H9 (cell line): ENCODE measurements at regions not wholly inside any gene's neighbourhood (a gene's known extent, or its start where the extent isn't known, plus 50 kb on each side); places are given as distances from the start of the nearest gene placed in this dataset.

Experiments used
- DNase-seq: peaks from one replicate; pipeline ENCODE4 v3.0.0-alpha.2; 2017
- H2AFZ ChIP-seq: one replicate; pipeline ENCODE4 v1.6.1; 2013; ENCODE audit warnings: mild to moderate bottlenecking, low read length, control low read depth, moderate library complexity
- H2AK5ac ChIP-seq: 2 replicates; pipeline ENCODE4 v1.6.1; 2013; ENCODE audit warnings: low read length, control low read depth, mixed read lengths; ENCODE audit not compliant: insufficient read length
- H2BK120ac ChIP-seq: one replicate; pipeline ENCODE4 v1.6.1; 2013; ENCODE audit warnings: low read depth, mild to moderate bottlenecking, low read length, control low read depth, inconsistent platforms; ENCODE audit not compliant: poor library complexity, severe bottlenecking
- H2BK12ac ChIP-seq: 2 replicates; pipeline ENCODE4 v1.6.1; 2013; ENCODE audit warnings: low read length, control low read depth, mixed read lengths, low read depth; ENCODE audit not compliant: insufficient read length
- H2BK15ac ChIP-seq: 2 replicates; pipeline ENCODE4 v1.6.1; 2013; ENCODE audit warnings: low read depth, low read length, control low read depth
- H2BK20ac ChIP-seq: one replicate; pipeline ENCODE4 v1.6.1; 2013; ENCODE audit warnings: low read depth, mild to moderate bottlenecking, low read length, control low read depth, inconsistent platforms; ENCODE audit not compliant: poor library complexity, severe bottlenecking
- H2BK5ac ChIP-seq: 2 replicates; pipeline ENCODE4 v1.6.1; 2013; ENCODE audit warnings: low read length, control low read depth, mixed read lengths; ENCODE audit not compliant: insufficient read length
- H3K14ac ChIP-seq: 2 replicates; pipeline ENCODE4 v1.6.1; 2013; ENCODE audit warnings: low read length, control low read depth; ENCODE audit not compliant: insufficient read depth
- H3K18ac ChIP-seq: 2 replicates; pipeline ENCODE4 v1.6.1; 2013; ENCODE audit warnings: low read depth, mild to moderate bottlenecking, mixed read lengths, low read length, control low read depth; ENCODE audit not compliant: insufficient read length
- H3K23ac ChIP-seq: 2 replicates; pipeline ENCODE4 v1.6.1; 2013; ENCODE audit warnings: low read length, control low read depth, mixed read lengths, low read depth; ENCODE audit not compliant: insufficient read length
- H3K23me2 ChIP-seq: 2 replicates; pipeline ENCODE4 v1.6.1; 2013; ENCODE audit warnings: low read depth, mild to moderate bottlenecking, mixed read lengths, low read length, control low read depth; ENCODE audit not compliant: insufficient read length, poor library complexity, severe bottlenecking
- H3K27ac ChIP-seq: 2 replicates; pipeline ENCODE4 v1.5.1; 2013; ENCODE audit warnings: low read length, control low read depth, mixed read lengths, low read depth; ENCODE audit not compliant: insufficient read length
- H3K27me3 ChIP-seq: 2 replicates; pipeline ENCODE4 v1.6.1; 2013; ENCODE audit warnings: low read length, control low read depth, inconsistent platforms; ENCODE audit not compliant: insufficient read depth
- H3K4ac ChIP-seq: 2 replicates; pipeline ENCODE4 v1.6.1; 2013; ENCODE audit warnings: low read depth, mild to moderate bottlenecking, control low read depth, inconsistent platforms, low read length, moderate library complexity
- H3K4me1 ChIP-seq: 2 replicates; pipeline ENCODE4 v1.6.1; 2013; ENCODE audit warnings: low read length, control low read depth, inconsistent platforms; ENCODE audit not compliant: insufficient read depth
- H3K4me2 ChIP-seq: 2 replicates; pipeline ENCODE4 v1.6.1; 2013; ENCODE audit warnings: low read length, control low read depth, mixed read lengths; ENCODE audit not compliant: insufficient read length, insufficient read depth
- H3K56ac ChIP-seq: 2 replicates; pipeline ENCODE4 v1.6.1; 2013; ENCODE audit warnings: low read depth, mild to moderate bottlenecking, mixed read lengths, low read length, control low read depth; ENCODE audit not compliant: insufficient read length
- H3K79me1 ChIP-seq: 2 replicates; pipeline ENCODE4 v1.6.1; 2013; ENCODE audit warnings: low read depth, mild to moderate bottlenecking, moderate library complexity, low read length, control low read depth, inconsistent platforms; ENCODE audit not compliant: insufficient read depth, poor library complexity, severe bottlenecking
- H3K79me2 ChIP-seq: 2 replicates; pipeline ENCODE4 v1.6.1; 2013; ENCODE audit warnings: low read length, control low read depth, inconsistent platforms; ENCODE audit not compliant: insufficient read depth
- H3K9ac ChIP-seq: 2 replicates; pipeline ENCODE4 v1.6.1; 2013; ENCODE audit warnings: low read length, control low read depth, mixed read lengths; ENCODE audit not compliant: insufficient read length; ENCODE audit errors: extremely low read depth
- H3K9me3 ChIP-seq: one replicate; pipeline ENCODE4 v1.6.1; 2013; ENCODE audit warnings: low read depth, low read length, inconsistent platforms; ENCODE audit not compliant: control insufficient read depth
- H3T11ph ChIP-seq: one replicate; pipeline ENCODE4 v1.6.1; 2013; ENCODE audit warnings: mild to moderate bottlenecking, low read length, control low read depth, inconsistent platforms
- H4K20me1 ChIP-seq: one replicate; pipeline ENCODE4 v1.6.1; 2013; ENCODE audit not compliant: control insufficient read depth, insufficient read length, insufficient read depth
- H4K5ac ChIP-seq: 2 replicates; pipeline ENCODE4 v1.6.1; 2013; ENCODE audit warnings: low read depth, mild to moderate bottlenecking, mixed read lengths, low read length, control low read depth; ENCODE audit not compliant: insufficient read length
- H4K8ac ChIP-seq: replicated peaks from 2 replicates; pipeline ENCODE4 v1.6.1; 2013; ENCODE audit warnings: low read length, control low read depth, mixed read lengths, low read depth; ENCODE audit not compliant: insufficient read length
- H4K91ac ChIP-seq: 2 replicates; pipeline ENCODE4 v1.6.1; 2013; ENCODE audit warnings: low read depth, mild to moderate bottlenecking, moderate library complexity, mixed read lengths, low read length, control low read depth; ENCODE audit not compliant: insufficient read length
- H3K27ac Mint-ChIP-seq, 3 experiments: 2 replicates in 2 of 3; 3 replicates in 1 of 3; pipeline ENCODE4 v1.8.0; 2020 to 2021; ENCODE audit warnings: mixed read lengths in 3 of 3, mild to moderate bottlenecking in 1 of 3, moderate library complexity in 1 of 3
- H3K27me3 Mint-ChIP-seq: 2 replicates; pipeline ENCODE4 v1.8.0; 2021; ENCODE audit warnings: low read depth, mild to moderate bottlenecking, moderate library complexity, mixed read lengths
- H3K36me3 Mint-ChIP-seq, 3 experiments: 2 replicates in 2 of 3; 3 replicates in 1 of 3; pipeline ENCODE4 v1.8.0; 2020 to 2021; ENCODE audit warnings: low read depth in 3 of 3, mixed read lengths in 3 of 3; ENCODE audit not compliant: insufficient read depth in 1 of 3
- H3K4me1 Mint-ChIP-seq, 2 experiments: 2 replicates each; pipeline ENCODE4 v1.8.0; 2020; ENCODE audit warnings: mixed read lengths in 2 of 2
- H3K4me3 Mint-ChIP-seq, 2 experiments: 2 replicates in 1 of 2; 3 replicates in 1 of 2; pipeline ENCODE4 v1.8.0; 2020 to 2021; ENCODE audit warnings: mild to moderate bottlenecking in 2 of 2, mixed read lengths in 2 of 2, moderate library complexity in 1 of 2
- H3K9me3 Mint-ChIP-seq, 2 experiments: 2 replicates in 1 of 2; 3 replicates in 1 of 2; pipeline ENCODE4 v1.8.0; 2020; ENCODE audit warnings: mild to moderate bottlenecking in 2 of 2, mixed read lengths in 2 of 2, moderate library complexity in 1 of 2
- WGBS: extraction: QIAGEN DNeasy Blood & Tissue Kit; methylation state at CpG from one replicate; pipeline ENCODE4 v1.1.7; 2013; ENCODE audit warnings: missing lambda C conversion rate, low lambda C conversion rate, mixed read lengths; ENCODE audit not compliant: insufficient read length; ENCODE audit errors: extremely low coverage; 5-methylcytosine and 5-hydroxymethylcytosine counted together
- TF ChIP-seq, protein P1 (sequence below): fragments of 200-600 bp; sonication (generic); conservative IDR thresholded peaks from 3 replicates; pipeline ENCODE4 v1.8.0; 2021; ENCODE audit warnings: antibody characterized with exemption, mild to moderate bottlenecking

DNA sequence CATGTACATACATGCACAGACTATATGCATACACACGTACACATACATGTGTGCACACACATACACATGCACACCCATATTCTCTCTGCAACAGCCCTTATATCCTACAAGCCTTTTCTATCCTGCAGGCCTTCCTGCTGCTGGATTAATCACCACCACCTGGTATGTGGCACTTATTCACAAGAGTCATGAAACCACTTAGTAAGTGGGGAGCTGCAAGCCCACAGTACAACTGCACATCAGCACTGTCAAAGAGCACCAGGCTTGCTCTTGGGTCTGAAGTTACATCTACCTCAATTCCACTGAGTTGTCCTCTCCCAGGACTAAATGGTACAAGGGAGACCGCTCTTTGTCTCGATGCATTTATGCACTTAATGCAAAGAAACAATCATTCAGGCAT is 233.2 kb downstream of the KLF13 start:
- no peak overlapping the region for H3K14ac ChIP-seq
- no peak overlapping the region for H4K91ac ChIP-seq
- H2BK120ac ChIP-seq, result no peak overlapping the region
- Mint-ChIP-seq H3K27me3 (no peaks in the 10 kb centered on the region), H3K9me3 (no peaks in the 10 kb centered on the region), H3K4me1 (no peaks in the 10 kb centered on the region), H3K36me3 (no peaks in the 10 kb centered on the region), H3K4me3 (no peak overlapping the region), H3K27ac (no peak overlapping the region; a peak in 1 of 7 replicates)
- H3K18ac ChIP-seq, result no peak overlapping the region
- no peak overlapping the region for H4K8ac ChIP-seq
- H3T11ph ChIP-seq, result no peak overlapping the region
- no peak overlapping the region for H4K5ac ChIP-seq
- H2BK12ac ChIP-seq, result no peak overlapping the region
- H3K4ac ChIP-seq, result no peak overlapping the region
- no peaks in the 10 kb centered on the region for H3K9me3 ChIP-seq
- no peaks in the 10 kb centered on the region for H3K4me1 ChIP-seq
- H3K23ac ChIP-seq, result no peak overlapping the region
- WGBS, result no CpG with 5 or more reads among the region's 3 CpGs
- no peak overlapping the region for H2BK20ac ChIP-seq
- no peak overlapping the region for H2AFZ ChIP-seq
- H4K20me1 ChIP-seq, result no peaks in the 10 kb centered on the region
- no peak overlapping the region for H2BK15ac ChIP-seq
- H3K79me2 ChIP-seq, result no peaks in the 10 kb centered on the region
- H3K56ac ChIP-seq, result no peak overlapping the region
- no peaks in the 10 kb centered on the region for H3K79me1 ChIP-seq
- TF ChIP-seq, protein P1, sequence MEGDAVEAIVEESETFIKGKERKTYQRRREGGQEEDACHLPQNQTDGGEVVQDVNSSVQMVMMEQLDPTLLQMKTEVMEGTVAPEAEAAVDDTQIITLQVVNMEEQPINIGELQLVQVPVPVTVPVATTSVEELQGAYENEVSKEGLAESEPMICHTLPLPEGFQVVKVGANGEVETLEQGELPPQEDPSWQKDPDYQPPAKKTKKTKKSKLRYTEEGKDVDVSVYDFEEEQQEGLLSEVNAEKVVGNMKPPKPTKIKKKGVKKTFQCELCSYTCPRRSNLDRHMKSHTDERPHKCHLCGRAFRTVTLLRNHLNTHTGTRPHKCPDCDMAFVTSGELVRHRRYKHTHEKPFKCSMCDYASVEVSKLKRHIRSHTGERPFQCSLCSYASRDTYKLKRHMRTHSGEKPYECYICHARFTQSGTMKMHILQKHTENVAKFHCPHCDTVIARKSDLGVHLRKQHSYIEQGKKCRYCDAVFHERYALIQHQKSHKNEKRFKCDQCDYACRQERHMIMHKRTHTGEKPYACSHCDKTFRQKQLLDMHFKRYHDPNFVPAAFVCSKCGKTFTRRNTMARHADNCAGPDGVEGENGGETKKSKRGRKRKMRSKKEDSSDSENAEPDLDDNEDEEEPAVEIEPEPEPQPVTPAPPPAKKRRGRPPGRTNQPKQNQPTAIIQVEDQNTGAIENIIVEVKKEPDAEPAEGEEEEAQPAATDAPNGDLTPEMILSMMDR, result no peak
- no peaks in the 10 kb centered on the region for H3K23me2 ChIP-seq
- DNase-seq, result no peak
- H3K4me2 ChIP-seq, result no peak overlapping the region
- H3K27ac ChIP-seq, result no peak overlapping the region
- H2AK5ac ChIP-seq, result no peak overlapping the region
- H2BK5ac ChIP-seq, result no peak overlapping the region
- no peak overlapping the region for H3K9ac ChIP-seq
- no peaks in the 10 kb centered on the region for H3K27me3 ChIP-seq
